IMR-90 (cell line): ENCODE measurements at regions not wholly inside any gene's neighbourhood (a gene's known extent, or its start where the extent isn't known, plus 50 kb on each side); places are given as distances from the start of the nearest gene placed in this dataset.

Experiments
- ATAC-seq: fragments of 200-7000 bp; cut with Tn5 transposase; 2 replicates; pipeline ENCODE4 v1.9.1; 2020; ENCODE audit warnings: low read depth, mild to moderate bottlenecking, moderate library complexity
- BruUV-seq: library from RNA; stranded (reverse); fragments of 400-500 nt; replicated peaks from 2 replicates; lab custom pipeline; 2021; lab: Mats Ljungman, UMichigan
- CTCF ChIA-PET: fragments of 300-600 bp; formaldehyde crosslinking; extraction: SDS; loops from one replicate; lab custom pipeline; 2021; ENCODE audit warnings: antibody characterized with exemption; lab: Yijun Ruan, JAX
- POLR2A ChIA-PET: fragments of 300-600 bp; sonication (Branson Sonifier 250); formaldehyde crosslinking; loops from one replicate; lab custom pipeline; 2022; ENCODE audit warnings: antibody characterized with exemption; ENCODE audit not compliant: unreplicated experiment; lab: Charles Lee
- DNase-seq: peaks from one replicate; pipeline ENCODE4 v3.0.0; 2013
- H2AFZ ChIP-seq: replicated peaks from 2 replicates; pipeline ENCODE3; 2013; ENCODE audit warnings: low read length, mild to moderate bottlenecking; ENCODE audit not compliant: poor library complexity
- H2AK5ac ChIP-seq: 2 replicates; pipeline ENCODE4 v1.6.1; 2013; ENCODE audit warnings: low read depth, low read length, inconsistent platforms
- H2AK9ac ChIP-seq: replicated peaks from 2 replicates; pipeline ENCODE3; 2013; ENCODE audit warnings: mild to moderate bottlenecking, low read depth, low read length, moderate library complexity; ENCODE audit not compliant: poor library complexity
- H2BK120ac ChIP-seq: 2 replicates; pipeline ENCODE4 v1.6.1; 2013; ENCODE audit warnings: low read depth, low read length, inconsistent platforms
- H2BK15ac ChIP-seq: 3 replicates; pipeline ENCODE4 v1.6.1; 2013; ENCODE audit warnings: low read depth, low read length, inconsistent platforms
- H2BK20ac ChIP-seq: 2 replicates; pipeline ENCODE4 v1.6.1; 2013; ENCODE audit warnings: low read depth, mild to moderate bottlenecking, inconsistent platforms, low read length, moderate library complexity
- H2BK5ac ChIP-seq: 2 replicates; pipeline ENCODE4 v1.6.1; 2013; ENCODE audit warnings: mild to moderate bottlenecking, low read depth, low read length, inconsistent platforms; ENCODE audit not compliant: poor library complexity, severe bottlenecking
- H3K14ac ChIP-seq: replicated peaks from 2 replicates; pipeline ENCODE4 v1.6.1; 2013; ENCODE audit warnings: low read depth, low read length, inconsistent platforms
- H3K18ac ChIP-seq: 2 replicates; pipeline ENCODE4 v1.6.1; 2013; ENCODE audit warnings: low read depth, low read length, control low read depth
- H3K23ac ChIP-seq: 2 replicates; pipeline ENCODE4 v1.6.1; 2013; ENCODE audit warnings: low read depth, low read length, inconsistent platforms
- H3K27ac ChIP-seq: 2 replicates; pipeline ENCODE4 v1.5.1; 2013; ENCODE audit warnings: mild to moderate bottlenecking, control low read depth, low read length; ENCODE audit not compliant: insufficient read depth
- H3K27me3 ChIP-seq: 2 replicates; pipeline ENCODE4 v1.6.1; 2013; ENCODE audit warnings: low read length; ENCODE audit not compliant: control insufficient read depth, insufficient read depth
- H3K36me3 ChIP-seq: 2 replicates; pipeline ENCODE4 v1.6.1; 2013; ENCODE audit warnings: low read length, mixed read lengths; ENCODE audit not compliant: control insufficient read depth, insufficient read depth
- H3K4ac ChIP-seq: 2 replicates; pipeline ENCODE4 v1.6.1; 2013; ENCODE audit warnings: low read depth, low read length, inconsistent platforms
- H3K4me1 ChIP-seq: 2 replicates; pipeline ENCODE4 v1.6.1; 2013; ENCODE audit warnings: low read length, mixed read lengths; ENCODE audit not compliant: control insufficient read depth, insufficient read depth
- H3K4me2 ChIP-seq: 2 replicates; pipeline ENCODE4 v1.6.1; 2013; ENCODE audit warnings: low read depth, mild to moderate bottlenecking, control low read depth, low read length, moderate library complexity
- H3K4me3 ChIP-seq: 2 replicates; pipeline ENCODE4 v1.5.1; 2013; ENCODE audit warnings: low read depth, mild to moderate bottlenecking, control low read depth, low read length, moderate library complexity; ENCODE audit not compliant: insufficient read depth
- H3K56ac ChIP-seq: 2 replicates; pipeline ENCODE4 v1.6.1; 2013; ENCODE audit warnings: low read length, inconsistent platforms; ENCODE audit not compliant: insufficient read depth; ENCODE audit errors: extremely low read depth
- H3K79me1 ChIP-seq, 2 experiments: 2 replicates each; pipeline ENCODE4 v1.6.1; 2013; ENCODE audit warnings: low read length in 2 of 2, inconsistent platforms in 1 of 2, low read depth in 1 of 2
- H3K9ac ChIP-seq: 2 replicates; pipeline ENCODE4 v1.6.1; 2013; ENCODE audit warnings: low read depth, low read length, control low read depth
- H3K9me1 ChIP-seq: 2 replicates; pipeline ENCODE4 v1.6.1; 2013; ENCODE audit warnings: low read length, inconsistent platforms; ENCODE audit not compliant: insufficient read depth
- H3K9me3 ChIP-seq: 2 replicates; pipeline ENCODE4 v1.6.1; 2013; ENCODE audit warnings: low read length; ENCODE audit not compliant: control insufficient read depth, insufficient read depth
- H4K20me1 ChIP-seq: 2 replicates; pipeline ENCODE4 v1.6.1; 2013; ENCODE audit warnings: low read length, inconsistent platforms; ENCODE audit not compliant: insufficient read depth
- H4K5ac ChIP-seq: 2 replicates; pipeline ENCODE4 v1.6.1; 2013; ENCODE audit warnings: mild to moderate bottlenecking, low read depth, low read length, control low read depth
- H4K8ac ChIP-seq, 2 experiments: 2 replicates each; pipeline ENCODE4 v1.6.1; 2013; ENCODE audit warnings: low read depth in 2 of 2, low read length in 2 of 2, control low read depth in 1 of 2, inconsistent platforms in 1 of 2
- H4K91ac ChIP-seq: 2 replicates; pipeline ENCODE4 v1.6.1; 2013; ENCODE audit warnings: low read depth, low read length, inconsistent platforms; ENCODE audit not compliant: insufficient read depth
- BHLHE40 ChIP-seq: fragments of 150-350 bp; IDR thresholded peaks from 2 replicates; pipeline ENCODE4 v1.6.1; 2016; ENCODE audit warnings: mild to moderate bottlenecking, low read depth, low read length
- CEBPB ChIP-seq: IDR thresholded peaks from 2 replicates; pipeline ENCODE4 v1.6.1; 2012; ENCODE audit warnings: low read depth, low read length, improper control_type of control experiment
- CHD1 ChIP-seq: IDR thresholded peaks from 2 replicates; pipeline ENCODE4 v1.6.1; 2012; ENCODE audit warnings: low read depth, low read length, improper control_type of control experiment
- MAFK ChIP-seq: IDR thresholded peaks from 2 replicates; pipeline ENCODE4 v1.6.1; 2012; ENCODE audit warnings: low read depth, low read length, improper control_type of control experiment
- MAZ ChIP-seq: IDR thresholded peaks from 2 replicates; pipeline ENCODE4 v1.6.1; 2012; ENCODE audit warnings: low read depth, mild to moderate bottlenecking, low read length, improper control_type of control experiment, moderate library complexity, borderline replicate concordance
- MXI1 ChIP-seq: IDR thresholded peaks from 2 replicates; pipeline ENCODE4 v1.6.1; 2012; ENCODE audit warnings: low read depth, mild to moderate bottlenecking, low read length, moderate library complexity, borderline replicate concordance
- POLR2A ChIP-seq: IDR thresholded peaks from 2 replicates; pipeline ENCODE4 v1.6.1; 2012; ENCODE audit warnings: mild to moderate bottlenecking, low read depth, low read length
- RAD21 ChIP-seq: IDR thresholded peaks from 2 replicates; pipeline ENCODE4 v1.6.1; 2012; ENCODE audit warnings: low read length, improper control_type of control experiment
- RCOR1 ChIP-seq: IDR thresholded peaks from 2 replicates; pipeline ENCODE4 v1.6.1; 2012; ENCODE audit warnings: mild to moderate bottlenecking, low read length, improper control_type of control experiment; ENCODE audit not compliant: insufficient replicate concordance
- RFX5 ChIP-seq: IDR thresholded peaks from 2 replicates; pipeline ENCODE4 v1.8.0; 2012; ENCODE audit warnings: low read depth, mild to moderate bottlenecking, low read length, moderate library complexity
- dilution Hi-C: fragments of 300-500 bp; cut with HindIII; formaldehyde crosslinking; loops from one replicate; pipeline ENCODE4 v1.14.3; 2018; ENCODE audit warnings: low sequenced_read_pairs; ENCODE audit not compliant: unreplicated experiment
- in situ Hi-C: fragments of 300-500 bp; cut with MboI; formaldehyde crosslinking; loops from 3 replicates; pipeline ENCODE4 v1.14.3; 2019; ENCODE audit warnings: low sequenced_read_pairs, inconsistent platforms, mixed read lengths
- intact Hi-C: fragments of 100-400 bp; cut with micrococcal nuclease; formaldehyde crosslinking; loops from 2 replicates; pipeline ENCODE4 v1.10.0; 2022
- TF ChIP-seq, protein P1 (sequence below): fragments of 150-350 bp; IDR thresholded peaks from 2 replicates; pipeline ENCODE4 v1.6.1; 2017; ENCODE audit warnings: mild to moderate bottlenecking, antibody characterized with exemption, low read length, low read depth
- TF ChIP-seq, protein P2 (sequence below): fragments of 150-350 bp; IDR thresholded peaks from 2 replicates; pipeline ENCODE4 v1.6.1; 2016; ENCODE audit warnings: low read depth, mild to moderate bottlenecking, low read length, moderate library complexity, borderline replicate concordance
- TF ChIP-seq, protein P3 (sequence below): conservative IDR thresholded peaks from 2 replicates; pipeline ENCODE4 v1.5.1; 2012; ENCODE audit warnings: mild to moderate bottlenecking, low read depth, low read length, improper control_type of control experiment

DNA sequence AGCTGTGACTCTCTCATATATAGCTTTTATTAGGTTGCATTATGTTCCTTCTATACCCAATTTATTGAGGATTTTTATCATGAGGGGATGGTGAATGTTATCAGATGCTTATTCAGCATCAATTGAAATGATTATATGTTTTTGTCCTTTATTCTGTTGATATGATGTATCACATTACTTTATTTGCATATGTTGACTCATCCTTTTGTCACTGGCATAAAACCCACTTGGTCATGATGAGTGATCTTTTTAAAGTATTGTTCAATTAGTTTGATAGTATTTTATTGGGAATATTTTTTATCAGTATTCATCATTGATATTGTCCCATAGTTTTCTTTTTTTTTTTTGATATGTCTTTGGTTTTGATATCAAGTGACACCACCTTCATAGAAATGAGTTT, 529.9 kb downstream of the MMUT start:
- TF ChIP-seq, protein P1, sequence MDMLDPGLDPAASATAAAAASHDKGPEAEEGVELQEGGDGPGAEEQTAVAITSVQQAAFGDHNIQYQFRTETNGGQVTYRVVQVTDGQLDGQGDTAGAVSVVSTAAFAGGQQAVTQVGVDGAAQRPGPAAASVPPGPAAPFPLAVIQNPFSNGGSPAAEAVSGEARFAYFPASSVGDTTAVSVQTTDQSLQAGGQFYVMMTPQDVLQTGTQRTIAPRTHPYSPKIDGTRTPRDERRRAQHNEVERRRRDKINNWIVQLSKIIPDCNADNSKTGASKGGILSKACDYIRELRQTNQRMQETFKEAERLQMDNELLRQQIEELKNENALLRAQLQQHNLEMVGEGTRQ: no peak
- TF ChIP-seq RFX5 (no peak), MAFK (no peak), RCOR1 (no peak), CEBPB (no peak), BHLHE40 (no peak), MAZ (no peak), RAD21 (no peak), MXI1 (no peak), POLR2A (no peak), CHD1 (no peak)
- TF ChIP-seq, protein P2, sequence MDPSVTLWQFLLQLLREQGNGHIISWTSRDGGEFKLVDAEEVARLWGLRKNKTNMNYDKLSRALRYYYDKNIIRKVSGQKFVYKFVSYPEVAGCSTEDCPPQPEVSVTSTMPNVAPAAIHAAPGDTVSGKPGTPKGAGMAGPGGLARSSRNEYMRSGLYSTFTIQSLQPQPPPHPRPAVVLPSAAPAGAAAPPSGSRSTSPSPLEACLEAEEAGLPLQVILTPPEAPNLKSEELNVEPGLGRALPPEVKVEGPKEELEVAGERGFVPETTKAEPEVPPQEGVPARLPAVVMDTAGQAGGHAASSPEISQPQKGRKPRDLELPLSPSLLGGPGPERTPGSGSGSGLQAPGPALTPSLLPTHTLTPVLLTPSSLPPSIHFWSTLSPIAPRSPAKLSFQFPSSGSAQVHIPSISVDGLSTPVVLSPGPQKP: no peak
- TF ChIP-seq, protein P3, sequence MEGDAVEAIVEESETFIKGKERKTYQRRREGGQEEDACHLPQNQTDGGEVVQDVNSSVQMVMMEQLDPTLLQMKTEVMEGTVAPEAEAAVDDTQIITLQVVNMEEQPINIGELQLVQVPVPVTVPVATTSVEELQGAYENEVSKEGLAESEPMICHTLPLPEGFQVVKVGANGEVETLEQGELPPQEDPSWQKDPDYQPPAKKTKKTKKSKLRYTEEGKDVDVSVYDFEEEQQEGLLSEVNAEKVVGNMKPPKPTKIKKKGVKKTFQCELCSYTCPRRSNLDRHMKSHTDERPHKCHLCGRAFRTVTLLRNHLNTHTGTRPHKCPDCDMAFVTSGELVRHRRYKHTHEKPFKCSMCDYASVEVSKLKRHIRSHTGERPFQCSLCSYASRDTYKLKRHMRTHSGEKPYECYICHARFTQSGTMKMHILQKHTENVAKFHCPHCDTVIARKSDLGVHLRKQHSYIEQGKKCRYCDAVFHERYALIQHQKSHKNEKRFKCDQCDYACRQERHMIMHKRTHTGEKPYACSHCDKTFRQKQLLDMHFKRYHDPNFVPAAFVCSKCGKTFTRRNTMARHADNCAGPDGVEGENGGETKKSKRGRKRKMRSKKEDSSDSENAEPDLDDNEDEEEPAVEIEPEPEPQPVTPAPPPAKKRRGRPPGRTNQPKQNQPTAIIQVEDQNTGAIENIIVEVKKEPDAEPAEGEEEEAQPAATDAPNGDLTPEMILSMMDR: no peak

More for the DNA sequence above, 529.9 kb downstream of the MMUT start:
- CTCF ChIA-PET: no interaction called here
- Histone ChIP-seq H3K9me1 (no peaks in the 10 kb centered on the region; the same call in 1 of the 2 replicates), H2AK9ac (no peak overlapping the region), H3K36me3 (no peaks in the 10 kb centered on the region), H3K18ac (no peak overlapping the region), H3K4me3 (no peak overlapping the region), H4K5ac (no peak overlapping the region), H2BK120ac (no peak overlapping the region), H3K79me1 (no peaks in the 10 kb centered on the region), H3K14ac (no peak overlapping the region), H2BK5ac (no peak overlapping the region), H2BK15ac (no peak overlapping the region), H4K8ac (no peak overlapping the region), H2AK5ac (no peak overlapping the region), H3K4me2 (no peak overlapping the region), H4K20me1 (no peaks in the 10 kb centered on the region), H3K56ac (no peak overlapping the region), H2BK20ac (no peak overlapping the region), H4K91ac (no peak overlapping the region), H3K4ac (no peak overlapping the region), H3K27me3 (no peaks in the 10 kb centered on the region), H3K27ac (no peak overlapping the region), H2AFZ (no peak overlapping the region), H3K9ac (no peak overlapping the region), H3K23ac (no peak overlapping the region), H3K9me3 (no peaks in the 10 kb centered on the region), H3K4me1 (no peaks in the 10 kb centered on the region)
- dilution Hi-C loops: no loop called here
- POLR2A ChIA-PET: no interaction called here
- DNase-seq (no peak), ATAC-seq (no peak)
- intact Hi-C loops: no loop called here
- in situ Hi-C loops: no loop called here
- no TSS peak for BruUV-seq
